Vagina (tissue), 2 donors: ENCODE measurements at regions not wholly inside any gene's neighbourhood (a gene's known extent, or its start where the extent isn't known, plus 50 kb on each side); places are given as distances from the start of the nearest gene placed in this dataset.

ENCODE experiments used
- DNase-seq, 2 donors: peaks; one replicate each; pipeline ENCODE4 v3.0.0-alpha.2; 2017; ENCODE audit errors: extremely low spot score in 2 of 2
- H3K27ac ChIP-seq: fragments of 200-600 bp; sonication (generic); one replicate; pipeline ENCODE4 v1.5.1; 2019
- H3K27me3 ChIP-seq: fragments of 200-600 bp; sonication (generic); one replicate; pipeline ENCODE4 v1.5.1; 2019
- H3K36me3 ChIP-seq, 2 donors: fragments of 200-600 bp; sonication (generic); one replicate each; pipeline ENCODE4 v1.5.1; 2017 to 2019
- H3K4me1 ChIP-seq: fragments of 200-600 bp; sonication (generic); one replicate; pipeline ENCODE4 v1.5.1; 2019
- H3K4me3 ChIP-seq, 2 donors: fragments of 200-600 bp; sonication (generic); 1 replicate in 1 of 2; 2 replicates in 1 of 2; pipeline ENCODE4 v1.5.1; 2016 to 2019
- H3K9me3 ChIP-seq: fragments of 200-600 bp; sonication (generic); one replicate; pipeline ENCODE4 v1.5.1; 2019
- POLR2A ChIP-seq, 2 donors: fragments of 450-650 bp; IDR thresholded peaks; one replicate each; pipeline ENCODE4 v1.6.1; 2017; ENCODE audit warnings: antibody characterized with exemption in 2 of 2, mild to moderate bottlenecking in 2 of 2, moderate library complexity in 2 of 2
- POLR2AphosphoS5 ChIP-seq, 2 donors: sonication (generic); formaldehyde crosslinking; IDR thresholded peaks; one replicate each; pipeline ENCODE4 v1.9.0; 2017; ENCODE audit warnings: antibody characterized with exemption in 2 of 2, mild to moderate bottlenecking in 2 of 2, low read depth in 1 of 2; ENCODE audit not compliant: insufficient read depth in 1 of 2
- intact Hi-C: fragments of 100-400 bp; cut with DNase I; formaldehyde crosslinking; loops from one replicate; pipeline ENCODE4 v1.15.1; 2023
- TF ChIP-seq, protein P1 (sequence below), 3 experiments: fragments of 450-650 bp in 2 of 3; fragments of 200-600 bp in 1 of 3; sonication (generic) in 1 of 3; IDR thresholded peaks; one replicate each; pipeline ENCODE4 v1.5.1; 2017 to 2019; ENCODE audit warnings: antibody characterized with exemption in 3 of 3, mild to moderate bottlenecking in 2 of 3, moderate library complexity in 2 of 3

GRCh38 chr4:8761824-8762205 is 109.8 kb downstream of the HMX1 start:
- Histone ChIP-seq H3K9me3 (no peaks in the 10 kb centered on the region), H3K4me1 (no peaks in the 10 kb centered on the region), H3K27me3 (no peaks in the 10 kb centered on the region), H3K36me3 (no peaks in the 10 kb centered on the region), H3K27ac (no peak overlapping the region), H3K4me3 (no peak overlapping the region)
- TF ChIP-seq POLR2A (IDR thresholded peaks at IDR 0.05): no peak
- TF ChIP-seq, protein P1, sequence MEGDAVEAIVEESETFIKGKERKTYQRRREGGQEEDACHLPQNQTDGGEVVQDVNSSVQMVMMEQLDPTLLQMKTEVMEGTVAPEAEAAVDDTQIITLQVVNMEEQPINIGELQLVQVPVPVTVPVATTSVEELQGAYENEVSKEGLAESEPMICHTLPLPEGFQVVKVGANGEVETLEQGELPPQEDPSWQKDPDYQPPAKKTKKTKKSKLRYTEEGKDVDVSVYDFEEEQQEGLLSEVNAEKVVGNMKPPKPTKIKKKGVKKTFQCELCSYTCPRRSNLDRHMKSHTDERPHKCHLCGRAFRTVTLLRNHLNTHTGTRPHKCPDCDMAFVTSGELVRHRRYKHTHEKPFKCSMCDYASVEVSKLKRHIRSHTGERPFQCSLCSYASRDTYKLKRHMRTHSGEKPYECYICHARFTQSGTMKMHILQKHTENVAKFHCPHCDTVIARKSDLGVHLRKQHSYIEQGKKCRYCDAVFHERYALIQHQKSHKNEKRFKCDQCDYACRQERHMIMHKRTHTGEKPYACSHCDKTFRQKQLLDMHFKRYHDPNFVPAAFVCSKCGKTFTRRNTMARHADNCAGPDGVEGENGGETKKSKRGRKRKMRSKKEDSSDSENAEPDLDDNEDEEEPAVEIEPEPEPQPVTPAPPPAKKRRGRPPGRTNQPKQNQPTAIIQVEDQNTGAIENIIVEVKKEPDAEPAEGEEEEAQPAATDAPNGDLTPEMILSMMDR (IDR thresholded peaks at IDR 0.05): no peak
- no peak for TF ChIP-seq POLR2AphosphoS5 (IDR thresholded peaks at IDR 0.05; ENCODE audit: insufficient read depth in 1 of 2, low read depth in 1 of 2)
- DNase-seq: no peak
- intact Hi-C loops: no loop called here

DNA sequence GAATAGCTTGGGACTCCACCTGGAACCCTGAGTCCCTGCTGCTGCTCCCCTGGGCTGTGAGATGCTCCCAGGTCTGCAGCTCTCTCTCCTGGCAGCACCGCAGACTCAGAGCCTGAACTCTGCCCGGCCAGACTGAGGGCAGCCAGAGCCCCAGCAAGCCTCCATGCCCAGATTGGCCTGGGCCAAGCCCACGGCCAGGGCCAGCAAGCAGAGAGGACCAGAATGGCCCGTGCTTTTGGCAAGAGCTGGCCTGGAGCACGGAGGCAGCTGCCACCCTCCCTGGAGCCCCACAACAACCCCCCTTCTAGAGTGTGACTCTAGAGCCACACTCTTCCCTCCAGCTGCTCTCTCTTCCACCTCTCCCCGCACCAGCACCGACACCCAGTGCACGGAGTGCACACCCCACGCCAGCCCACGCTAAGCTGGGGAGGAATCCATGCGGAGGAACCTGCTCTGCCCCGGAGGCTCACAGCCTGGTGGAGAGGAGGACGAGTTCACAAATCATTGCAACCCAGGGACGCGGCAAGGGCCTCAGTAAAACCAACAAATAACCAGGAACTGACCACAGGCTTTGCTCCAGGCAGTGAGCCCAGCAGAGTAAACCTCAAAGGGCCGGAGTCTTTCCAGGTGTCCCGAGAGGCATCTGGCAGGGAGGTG is 110.3 kb downstream of the HMX1 start:
- Histone ChIP-seq H3K4me1 (no peaks in the 10 kb centered on the region), H3K27ac (no peak overlapping the region), H3K4me3 (no peak overlapping the region), H3K36me3 (no peaks in the 10 kb centered on the region), H3K9me3 (no peaks in the 10 kb centered on the region), H3K27me3 (no peaks in the 10 kb centered on the region)
- DNase-seq: no peak
- intact Hi-C loops: no loop called here
- TF ChIP-seq, protein P1 (IDR thresholded peaks at IDR 0.05): no peak
- TF ChIP-seq POLR2AphosphoS5 (IDR thresholded peaks at IDR 0.05; ENCODE audit: insufficient read depth in 1 of 2, low read depth in 1 of 2) (no peak), POLR2A (IDR thresholded peaks at IDR 0.05) (no peak)

DNA sequence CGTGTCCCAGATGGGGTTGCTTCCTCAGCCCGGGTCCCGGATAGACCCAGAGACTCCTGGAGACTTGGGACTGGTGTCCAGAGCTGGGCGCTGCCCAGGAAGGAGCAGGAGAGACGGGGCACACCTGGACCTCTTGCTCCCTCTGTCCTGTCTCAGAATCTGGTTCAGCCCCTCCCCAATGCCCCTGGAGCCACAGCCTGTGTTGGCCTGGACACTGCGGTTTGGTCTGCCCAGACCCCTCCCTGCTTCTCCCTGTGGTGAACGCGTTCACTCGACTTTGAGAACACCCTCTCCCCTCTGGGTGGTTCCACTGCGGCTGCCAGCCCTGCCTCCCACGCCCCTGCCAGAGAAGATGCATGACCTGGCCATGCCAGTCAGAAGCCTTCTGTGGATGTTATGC is 111.1 kb downstream of the HMX1 start:
- Histone ChIP-seq H3K27me3 (no peaks in the 10 kb centered on the region), H3K27ac (no peak overlapping the region), H3K36me3 (no peaks in the 10 kb centered on the region), H3K9me3 (no peaks in the 10 kb centered on the region), H3K4me3 (no peak overlapping the region), H3K4me1 (no peaks in the 10 kb centered on the region)
- intact Hi-C loops: no loop called here
- DNase-seq: no peak
- no peak for TF ChIP-seq POLR2A (IDR thresholded peaks at IDR 0.05)
- no peak for TF ChIP-seq POLR2AphosphoS5 (IDR thresholded peaks at IDR 0.05; ENCODE audit: insufficient read depth in 1 of 2, low read depth in 1 of 2)
- TF ChIP-seq, protein P1 (IDR thresholded peaks at IDR 0.05): no peak

- DNase-seq: no peak
- no peak for TF ChIP-seq POLR2AphosphoS5 (IDR thresholded peaks at IDR 0.05; ENCODE audit: insufficient read depth in 1 of 2, low read depth in 1 of 2)
- TF ChIP-seq, protein P1 (IDR thresholded peaks at IDR 0.05): no peak
- TF ChIP-seq POLR2A (IDR thresholded peaks at IDR 0.05): no peak
Measured at GRCh38 chr4:8759987-8760386, 111.7 kb downstream of the HMX1 start.

DNA sequence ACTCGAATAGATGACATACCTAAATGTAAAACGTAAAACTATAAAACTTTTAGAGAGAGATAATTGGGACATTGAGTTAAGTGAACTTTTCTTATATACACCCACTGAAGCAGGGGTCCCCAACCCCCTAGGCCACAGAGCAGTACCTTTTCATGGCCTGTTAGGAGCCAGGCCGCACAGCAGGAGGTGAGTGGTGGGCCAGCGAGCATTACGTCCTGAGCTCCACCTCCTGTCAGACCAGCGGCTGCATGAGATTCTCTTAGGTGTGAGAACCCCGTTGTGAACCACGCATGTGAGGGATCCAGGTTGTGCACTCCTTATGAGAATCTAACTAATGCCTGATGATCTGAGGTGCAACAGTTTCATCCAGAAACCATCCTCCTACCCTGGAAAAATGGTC is 114.8 kb downstream of the HMX1 start:
- H3K27ac ChIP-seq: no peak overlapping the region
- H3K4me3 ChIP-seq: no peak overlapping the region
- DNase-seq: no peak
- no peaks in the 10 kb centered on the region for H3K36me3 ChIP-seq
- no peaks in the 10 kb centered on the region for H3K9me3 ChIP-seq
- no peaks in the 10 kb centered on the region for H3K27me3 ChIP-seq
- TF ChIP-seq, protein P1 (IDR thresholded peaks at IDR 0.05): no peak
- TF ChIP-seq POLR2AphosphoS5 (IDR thresholded peaks at IDR 0.05; ENCODE audit: insufficient read depth in 1 of 2, low read depth in 1 of 2): no peak
- TF ChIP-seq POLR2A (IDR thresholded peaks at IDR 0.05): no peak
- no peaks in the 10 kb centered on the region for H3K4me1 ChIP-seq
- intact Hi-C loops: no loop called here

More at GRCh38 chr4:8759987-8760386, 111.7 kb downstream of the HMX1 start:
- Histone ChIP-seq H3K9me3 (no peaks in the 10 kb centered on the region), H3K4me1 (no peaks in the 10 kb centered on the region), H3K4me3 (no peak overlapping the region), H3K27ac (no peak overlapping the region), H3K27me3 (no peaks in the 10 kb centered on the region), H3K36me3 (no peaks in the 10 kb centered on the region)
- intact Hi-C loops: no loop called here
